ENCODE measurements at regions not wholly inside any gene's neighbourhood (a gene's known extent, or its start where the extent isn't known, plus 50 kb on each side); places are given as distances from the start of the nearest gene placed in this dataset.

- no peak for FAIRE-seq
- TF ChIP-seq TCF12 (IDR thresholded peaks at IDR 0.05; ENCODE audit: low read depth, low read length) = no peak
- TF ChIP-seq CHD7 (IDR thresholded peaks at IDR 0.05; ENCODE audit: insufficient replicate concordance, low read length) = no peak
Observed at GRCh38 chr16:7976563-7976962, 613.7 kb downstream of the TMEM114 start.

More at GRCh38 chr16:7976563-7976962, 613.7 kb downstream of the TMEM114 start:
- POLR2A ChIA-PET (ENCODE audit: partially characterized antibody) = no interaction called here
- Histone ChIP-seq H2BK120ac (replicated peaks; ENCODE audit: low read depth, low read length) (no peak overlapping the region), H3K14ac (ENCODE audit: insufficient read length) (no peak overlapping the region), H2BK20ac (ENCODE audit: low read length) (no peak overlapping the region), H3K18ac (ENCODE audit: extremely low read depth, low read length) (no peak overlapping the region), H3K9ac (replicated peaks in 1 of 4; ENCODE audit: extremely low read depth in 1 of 4, low read depth in 3 of 4, low read length in 3 of 4) (no peak overlapping the region), H3K4me1 (replicated peaks in 1 of 4; ENCODE audit: control insufficient read depth in 3 of 4, insufficient read depth in 4 of 4, low read length in 3 of 4) (no peaks in the 10 kb centered on the region), H4K8ac (ENCODE audit: extremely low read depth, insufficient read depth, low read length) (no peak overlapping the region), H3K27ac (ENCODE audit: low read depth, low read length) (no peak overlapping the region), H3K27me3 (replicated peaks in 1 of 4; ENCODE audit: control insufficient read depth in 3 of 4, extremely low read depth in 1 of 4, insufficient read depth in 3 of 4, low read length in 3 of 4) (no peaks in the 10 kb centered on the region), H3K56ac (replicated peaks; ENCODE audit: insufficient read length, low read depth, low read length) (no peak overlapping the region), H3K23ac (ENCODE audit: insufficient read length) (no peak overlapping the region), H2AK5ac (ENCODE audit: low read depth, low read length) (no peak overlapping the region), H3K4me3 (ENCODE audit: extremely low read depth in 1 of 4, insufficient read depth in 2 of 4, low read depth in 3 of 4, low read length in 4 of 4) (no peak overlapping the region), H3K4me2 (ENCODE audit: insufficient read depth in 1 of 2, low read depth in 2 of 2, low read length in 2 of 2) (no peak overlapping the region), H4K5ac (ENCODE audit: insufficient read length, low read depth, low read length) (no peak overlapping the region), H4K20me1 (replicated peaks in 1 of 2; ENCODE audit: control insufficient read depth in 1 of 2, insufficient read depth in 2 of 2, low read length in 2 of 2) (no peaks in the 10 kb centered on the region), H2BK15ac (ENCODE audit: low read length) (no peak overlapping the region), H3K79me1 (ENCODE audit: low read depth, low read length) (no peaks in the 10 kb centered on the region), H2BK12ac (ENCODE audit: low read depth, low read length) (no peak overlapping the region), H3K9me3 (ENCODE audit: insufficient read depth in 2 of 2, low read depth in 1 of 2, low read length in 1 of 2) (peaks cover 0 to 4% of the 10 kb centered on the region in 2 experiments; a peak in 1 of 4 replicates), H2AFZ (ENCODE audit: low read length) (no peak overlapping the region), H2BK5ac (ENCODE audit: low read depth, low read length) (no peak overlapping the region), H3K4ac (replicated peaks; ENCODE audit: insufficient read length, low read depth, low read length) (no peak overlapping the region), H3K36me3 (ENCODE audit: control insufficient read depth in 2 of 4, insufficient read depth in 4 of 4, low read length in 3 of 4) (no peaks in the 10 kb centered on the region), H3K23me2 (ENCODE audit: low read depth, low read length) (no peaks in the 10 kb centered on the region), H3K79me2 (ENCODE audit: control insufficient read depth in 1 of 2, insufficient read depth in 2 of 2, low read length in 2 of 2) (no peaks in the 10 kb centered on the region), H4K91ac (replicated peaks; ENCODE audit: insufficient read length, low read length) (no peak overlapping the region)
- DNase-seq (ENCODE audit: low read depth in 1 of 2, low spot score in 2 of 2) = no peak
- CTCF ChIA-PET (ENCODE audit: partially characterized antibody) = no interaction called here
